Thyroid gland (tissue), 4 donors: ENCODE measurements at regions not wholly inside any gene's neighbourhood (a gene's known extent, or its start where the extent isn't known, plus 50 kb on each side); places are given as distances from the start of the nearest gene placed in this dataset.

ENCODE experiments used
- POLR2A ChIP-seq, 2 donors: fragments of 450-650 bp; IDR thresholded peaks; one replicate each; pipeline ENCODE4 v1.6.1; 2017; ENCODE audit warnings: antibody characterized with exemption in 2 of 2, mild to moderate bottlenecking in 2 of 2, moderate library complexity in 1 of 2
- TF ChIP-seq, protein P1 (sequence below), 6 experiments: fragments of 200-600 bp in 3 of 6; fragments of 450-650 bp in 3 of 6; sonication (generic) in 3 of 6; IDR thresholded peaks; one replicate each; pipeline ENCODE4 v1.5.1; 2016 to 2019; ENCODE audit warnings: antibody characterized with exemption in 6 of 6, mild to moderate bottlenecking in 2 of 6, inconsistent platforms in 1 of 6, moderate library complexity in 1 of 6

GRCh38 chr16:55388131-55388862 lies 64.3 kb downstream of the IRX6 start:
- TF ChIP-seq, protein P1, sequence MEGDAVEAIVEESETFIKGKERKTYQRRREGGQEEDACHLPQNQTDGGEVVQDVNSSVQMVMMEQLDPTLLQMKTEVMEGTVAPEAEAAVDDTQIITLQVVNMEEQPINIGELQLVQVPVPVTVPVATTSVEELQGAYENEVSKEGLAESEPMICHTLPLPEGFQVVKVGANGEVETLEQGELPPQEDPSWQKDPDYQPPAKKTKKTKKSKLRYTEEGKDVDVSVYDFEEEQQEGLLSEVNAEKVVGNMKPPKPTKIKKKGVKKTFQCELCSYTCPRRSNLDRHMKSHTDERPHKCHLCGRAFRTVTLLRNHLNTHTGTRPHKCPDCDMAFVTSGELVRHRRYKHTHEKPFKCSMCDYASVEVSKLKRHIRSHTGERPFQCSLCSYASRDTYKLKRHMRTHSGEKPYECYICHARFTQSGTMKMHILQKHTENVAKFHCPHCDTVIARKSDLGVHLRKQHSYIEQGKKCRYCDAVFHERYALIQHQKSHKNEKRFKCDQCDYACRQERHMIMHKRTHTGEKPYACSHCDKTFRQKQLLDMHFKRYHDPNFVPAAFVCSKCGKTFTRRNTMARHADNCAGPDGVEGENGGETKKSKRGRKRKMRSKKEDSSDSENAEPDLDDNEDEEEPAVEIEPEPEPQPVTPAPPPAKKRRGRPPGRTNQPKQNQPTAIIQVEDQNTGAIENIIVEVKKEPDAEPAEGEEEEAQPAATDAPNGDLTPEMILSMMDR (IDR thresholded peaks at IDR 0.05), result no peak
- no peak for TF ChIP-seq POLR2A (IDR thresholded peaks at IDR 0.05)
